ENCODE measurements at regions not wholly inside any gene's neighbourhood (a gene's known extent, or its start where the extent isn't known, plus 50 kb on each side); places are given as distances from the start of the nearest gene placed in this dataset.

GRCh38 chr9:120187758-120188157 lies 392.2 kb downstream of the CDK5RAP2 start:
- TF ChIP-seq, protein P1, sequence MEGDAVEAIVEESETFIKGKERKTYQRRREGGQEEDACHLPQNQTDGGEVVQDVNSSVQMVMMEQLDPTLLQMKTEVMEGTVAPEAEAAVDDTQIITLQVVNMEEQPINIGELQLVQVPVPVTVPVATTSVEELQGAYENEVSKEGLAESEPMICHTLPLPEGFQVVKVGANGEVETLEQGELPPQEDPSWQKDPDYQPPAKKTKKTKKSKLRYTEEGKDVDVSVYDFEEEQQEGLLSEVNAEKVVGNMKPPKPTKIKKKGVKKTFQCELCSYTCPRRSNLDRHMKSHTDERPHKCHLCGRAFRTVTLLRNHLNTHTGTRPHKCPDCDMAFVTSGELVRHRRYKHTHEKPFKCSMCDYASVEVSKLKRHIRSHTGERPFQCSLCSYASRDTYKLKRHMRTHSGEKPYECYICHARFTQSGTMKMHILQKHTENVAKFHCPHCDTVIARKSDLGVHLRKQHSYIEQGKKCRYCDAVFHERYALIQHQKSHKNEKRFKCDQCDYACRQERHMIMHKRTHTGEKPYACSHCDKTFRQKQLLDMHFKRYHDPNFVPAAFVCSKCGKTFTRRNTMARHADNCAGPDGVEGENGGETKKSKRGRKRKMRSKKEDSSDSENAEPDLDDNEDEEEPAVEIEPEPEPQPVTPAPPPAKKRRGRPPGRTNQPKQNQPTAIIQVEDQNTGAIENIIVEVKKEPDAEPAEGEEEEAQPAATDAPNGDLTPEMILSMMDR (IDR thresholded peaks at IDR 0.05 in 8 of 11, conservative IDR thresholded peaks at IDR 0.05 in 3 of 11): no peak
- no peak for TF ChIP-seq POLR2AphosphoS5 (IDR thresholded peaks at IDR 0.05)
- TF ChIP-seq POLR2A (IDR thresholded peaks at IDR 0.05): no peak

All from spleen (tissue), 7 donors.